ENCODE measurements at regions not wholly inside any gene's neighbourhood (a gene's known extent, or its start where the extent isn't known, plus 50 kb on each side); places are given as distances from the start of the nearest gene placed in this dataset.

- peaks cover 0 to 3% of the 10 kb centered on the region in 2 experiments; a peak in 1 of 4 replicates for H3K9me3 ChIP-seq (ENCODE audit: insufficient read depth in 2 of 2, low read depth in 1 of 2, low read length in 1 of 2)
- peak overlapping the region; percentile 75; the same call in 1 of the 2 replicates for H2BK12ac ChIP-seq (ENCODE audit: low read depth, low read length)
- H3K4me2 ChIP-seq (ENCODE audit: insufficient read depth in 1 of 2, low read depth in 2 of 2, low read length in 2 of 2): no peak overlapping the region
- no peak overlapping the region for H4K8ac ChIP-seq (ENCODE audit: extremely low read depth, insufficient read depth, low read length)
- H4K91ac ChIP-seq (replicated peaks; ENCODE audit: insufficient read length, low read length): no peak overlapping the region
- no peaks in the 10 kb centered on the region for H3K23me2 ChIP-seq (ENCODE audit: low read depth, low read length)
- no peak overlapping the region for H2BK5ac ChIP-seq (ENCODE audit: low read depth, low read length)
- DNase-seq (ENCODE audit: low read depth in 1 of 2, low spot score in 2 of 2) (no peak), FAIRE-seq (no peak)
- TF ChIP-seq SP2 (IDR thresholded peaks at IDR 0.05; ENCODE audit: low read length) (no peak), NANOG (IDR thresholded peaks at IDR 0.05; ENCODE audit: insufficient read depth, low read depth, low read length, poor library complexity, severe bottlenecking) (no peak), SP4 (IDR thresholded peaks at IDR 0.05; ENCODE audit: low read length) (no peak), BCL11A (IDR thresholded peaks at IDR 0.05; ENCODE audit: low read depth in 2 of 2, low read length in 2 of 2) (no peak), SIRT6 (IDR thresholded peaks at IDR 0.05; ENCODE audit: low read length) (no peak), PHF8 (conservative IDR thresholded peaks at IDR 0.05; ENCODE audit: low read depth, low read length) (no peak), RBBP5 (IDR thresholded peaks at IDR 0.05; ENCODE audit: borderline replicate concordance, low read depth, low read length) (no peak)
- H3K18ac ChIP-seq (ENCODE audit: extremely low read depth, low read length): no peak overlapping the region
- H4K20me1 ChIP-seq (replicated peaks in 1 of 2; ENCODE audit: control insufficient read depth in 1 of 2, insufficient read depth in 2 of 2, low read length in 2 of 2): no peaks in the 10 kb centered on the region
- no peak overlapping the region for H3K4ac ChIP-seq (replicated peaks; ENCODE audit: insufficient read length, low read depth, low read length)
- H2AK5ac ChIP-seq (ENCODE audit: low read depth, low read length): no peak overlapping the region
- H3K4me1 ChIP-seq (replicated peaks in 1 of 4; ENCODE audit: control insufficient read depth in 3 of 4, insufficient read depth in 4 of 4, low read length in 3 of 4): peaks cover 3 to 10% (median 5%) of the 10 kb centered on the region in 4 experiments; a peak in 5 of 7 replicates
- no peak overlapping the region for H3K9ac ChIP-seq (replicated peaks in 1 of 4; ENCODE audit: extremely low read depth in 1 of 4, low read depth in 3 of 4, low read length in 3 of 4)
- POLR2A ChIA-PET (ENCODE audit: partially characterized antibody): no interaction called here
- H3K23ac ChIP-seq (ENCODE audit: insufficient read length): no peak overlapping the region
- H3K36me3 ChIP-seq (ENCODE audit: control insufficient read depth in 2 of 4, insufficient read depth in 4 of 4, low read length in 3 of 4): no peaks in the 10 kb centered on the region; a peak in 1 of 8 replicates
- no peak overlapping the region for H3K4me3 ChIP-seq (ENCODE audit: extremely low read depth in 1 of 4, insufficient read depth in 2 of 4, low read depth in 3 of 4, low read length in 4 of 4)
- H2BK120ac ChIP-seq (replicated peaks; ENCODE audit: low read depth, low read length): no peak overlapping the region
- no peak overlapping the region for H3K27ac ChIP-seq (ENCODE audit: low read depth, low read length)
- no peaks in the 10 kb centered on the region; a peak in 1 of 7 replicates for H3K27me3 ChIP-seq (replicated peaks in 1 of 4; ENCODE audit: control insufficient read depth in 3 of 4, extremely low read depth in 1 of 4, insufficient read depth in 3 of 4, low read length in 3 of 4)
- CTCF ChIA-PET (ENCODE audit: partially characterized antibody): interaction anchor here (0.7 kb wide), 1 partner anchor 38 kb away, joined by 3 read pairs; no protein-coding TSS in a partner anchor
- no peaks in the 10 kb centered on the region for H3K79me2 ChIP-seq (ENCODE audit: control insufficient read depth in 1 of 2, insufficient read depth in 2 of 2, low read length in 2 of 2)
- no peak overlapping the region for H2BK15ac ChIP-seq (ENCODE audit: low read length)
- H4K5ac ChIP-seq (ENCODE audit: insufficient read length, low read depth, low read length): no peak overlapping the region
- 87% methylated on average over 13 of the region's 13 CpGs; no CpG with 5 or more reads in 1 of the 2 experiments for WGBS, 2 experiments (ENCODE audit: extremely low coverage in 1 of 2, insufficient coverage in 1 of 2, insufficient read length in 1 of 2, insufficient replicate concordance in 2 of 2, low coverage in 1 of 2, low lambda C conversion rate in 2 of 2, missing lambda C conversion rate in 1 of 2)
- H2AFZ ChIP-seq (ENCODE audit: low read length): peak overlapping the region; percentile 19; the same call in 1 of the 2 replicates
- no peak overlapping the region for H2BK20ac ChIP-seq (ENCODE audit: low read length)
- no peaks in the 10 kb centered on the region for H3K79me1 ChIP-seq (ENCODE audit: low read depth, low read length)
- no peak overlapping the region for H3K56ac ChIP-seq (replicated peaks; ENCODE audit: insufficient read length, low read depth, low read length)
- H3K14ac ChIP-seq (ENCODE audit: insufficient read length): no peak overlapping the region
Measured at GRCh38 chr7:102047-102711, 90.2 kb upstream of the FAM20C start.

Data from H1 (cell line).